ENCODE measurements at regions not wholly inside any gene's neighbourhood (a gene's known extent, or its start where the extent isn't known, plus 50 kb on each side); places are given as distances from the start of the nearest gene placed in this dataset.
"Not testable (repeated sequence)": the region's sequence is repeated elsewhere in the genome, so short reads cannot be mapped to it uniquely, and the experiment has no call there.

DNA sequence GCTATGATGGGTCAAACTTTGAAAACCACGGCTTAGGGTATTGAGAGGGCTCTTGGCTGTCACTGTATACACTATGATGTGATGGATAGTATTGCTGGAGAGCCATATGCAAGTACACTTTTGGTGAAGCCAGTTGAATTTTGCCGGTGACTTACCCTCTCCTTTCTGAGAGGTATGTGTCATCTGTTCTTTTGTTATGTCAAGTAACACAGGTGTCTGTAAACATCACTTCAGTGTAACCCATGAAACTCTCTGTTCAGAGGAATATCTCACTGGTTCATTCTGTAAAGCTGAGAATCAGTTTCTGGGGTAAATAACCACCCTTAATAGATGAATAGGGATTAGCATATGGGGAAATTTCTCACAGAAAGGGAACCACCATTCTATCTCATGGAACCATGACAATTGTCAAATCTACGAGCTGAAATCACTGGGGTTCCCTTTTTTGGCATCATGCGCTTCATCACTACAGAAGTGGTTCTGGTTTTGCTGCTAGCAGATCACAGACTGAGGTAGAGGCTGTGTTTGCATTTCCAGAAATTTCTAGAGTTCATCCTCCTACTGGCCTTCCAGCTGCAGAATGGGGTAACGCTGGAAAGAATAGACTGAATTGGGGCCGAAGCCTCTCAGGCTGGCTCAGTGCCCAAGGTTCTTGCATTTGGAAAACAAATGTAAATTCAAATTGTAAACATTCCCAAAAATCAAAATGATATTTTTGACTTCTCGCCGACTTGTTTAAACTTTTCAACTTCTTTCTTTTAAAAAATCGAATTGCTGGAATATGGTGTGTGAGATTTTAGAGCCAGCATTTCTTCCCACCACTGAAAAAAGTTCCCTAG, 83.3 kb upstream of the CREB5 start:
- DNase-seq (ENCODE audit: low spot score): no peak

- DNase-seq (ENCODE audit: low spot score): no peak
Measured at GRCh38 chr7:28329661-28330363, 82.5 kb upstream of the CREB5 start.

GRCh38 chr7:28330384-28331070, 81.8 kb upstream of the CREB5 start:
- no peak for DNase-seq (ENCODE audit: low spot score)

DNA sequence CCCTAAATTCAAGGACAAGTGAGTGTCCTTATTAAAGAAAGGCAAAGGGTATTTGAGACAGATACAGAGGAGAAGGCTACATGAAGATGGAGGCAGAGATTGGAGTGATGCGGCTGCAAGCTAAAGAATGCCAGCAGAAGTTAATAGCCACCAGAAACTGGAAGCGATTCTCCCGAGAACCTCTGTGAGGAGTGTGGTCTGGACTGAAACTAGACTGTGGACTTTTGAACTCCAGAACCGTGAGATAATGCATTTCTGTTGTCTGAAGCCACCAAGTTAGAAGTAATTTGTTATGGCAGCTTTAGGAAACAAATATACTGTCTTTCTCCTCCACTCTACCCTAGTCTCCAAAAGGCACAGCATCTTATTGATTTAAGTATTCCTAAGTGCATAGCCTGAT, 80.3 kb upstream of the CREB5 start:
- no peak for DNase-seq (ENCODE audit: low spot score)

DNA sequence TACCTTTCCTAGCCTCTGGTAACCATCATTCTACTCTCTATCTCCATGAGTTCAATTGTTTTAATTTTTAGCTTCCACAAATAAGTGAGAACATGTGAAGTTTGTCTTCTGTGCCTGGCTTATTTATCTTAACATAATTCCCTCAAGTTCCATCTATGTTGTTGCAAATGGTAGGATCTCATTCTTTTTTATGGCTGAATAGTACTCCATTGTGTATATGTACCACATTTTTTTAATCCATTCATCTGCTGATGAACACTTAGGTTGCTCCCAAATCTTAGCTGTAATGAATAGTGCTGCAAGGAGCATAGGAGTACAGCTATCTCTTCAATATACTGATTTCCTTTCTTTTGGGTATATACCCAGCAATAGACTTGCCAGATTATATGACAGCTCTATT, 78.8 kb upstream of the CREB5 start:
- not testable (repeated sequence) for DNase-seq (ENCODE audit: low spot score)

- no peak for DNase-seq (ENCODE audit: low spot score)
Measured at GRCh38 chr7:28336806-28337205, 75.5 kb upstream of the CREB5 start.

GRCh38 chr7:28338041-28338440, 74.3 kb upstream of the CREB5 start:
- DNase-seq (ENCODE audit: low spot score): no peak

DNA sequence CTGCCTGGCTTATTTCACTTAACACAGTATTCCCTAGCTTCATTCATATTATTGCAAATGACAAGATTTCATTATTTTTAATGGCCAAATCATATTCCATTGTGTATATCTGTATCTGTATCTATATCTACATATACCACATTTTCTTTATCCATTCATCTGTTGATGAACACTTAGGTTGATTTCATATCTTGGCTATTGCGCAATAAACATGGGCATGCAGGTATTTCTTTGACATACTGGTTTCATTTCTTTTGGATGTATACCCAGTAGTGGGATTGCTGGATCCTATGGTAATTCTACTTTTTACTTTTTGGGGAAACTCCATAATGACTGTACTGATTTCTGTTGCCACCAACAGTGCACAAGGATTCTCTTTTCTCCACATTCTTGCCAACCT, 68.9 kb upstream of the CREB5 start:
- DNase-seq (ENCODE audit: low spot score): no peak

DNA sequence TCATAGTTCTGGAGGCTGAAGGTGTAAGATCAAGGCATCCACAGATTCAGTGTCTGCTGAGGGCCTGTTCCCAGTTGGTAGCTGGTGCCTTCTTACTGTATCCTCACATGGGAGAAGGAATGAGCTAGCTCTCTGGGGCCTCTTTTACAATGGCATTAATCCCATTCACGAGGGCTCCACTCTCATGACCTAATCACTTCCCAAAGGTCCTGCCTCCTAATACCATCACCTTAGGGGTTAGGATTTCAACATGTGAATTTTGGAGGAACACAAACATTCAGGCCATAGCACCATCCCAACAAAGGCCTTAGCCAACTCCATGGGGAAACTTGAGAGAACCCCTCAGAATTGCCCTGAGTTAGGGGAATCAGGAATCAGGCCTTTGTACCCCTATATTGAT, 66.1 kb upstream of the CREB5 start:
- DNase-seq (ENCODE audit: low spot score): no peak

DNA sequence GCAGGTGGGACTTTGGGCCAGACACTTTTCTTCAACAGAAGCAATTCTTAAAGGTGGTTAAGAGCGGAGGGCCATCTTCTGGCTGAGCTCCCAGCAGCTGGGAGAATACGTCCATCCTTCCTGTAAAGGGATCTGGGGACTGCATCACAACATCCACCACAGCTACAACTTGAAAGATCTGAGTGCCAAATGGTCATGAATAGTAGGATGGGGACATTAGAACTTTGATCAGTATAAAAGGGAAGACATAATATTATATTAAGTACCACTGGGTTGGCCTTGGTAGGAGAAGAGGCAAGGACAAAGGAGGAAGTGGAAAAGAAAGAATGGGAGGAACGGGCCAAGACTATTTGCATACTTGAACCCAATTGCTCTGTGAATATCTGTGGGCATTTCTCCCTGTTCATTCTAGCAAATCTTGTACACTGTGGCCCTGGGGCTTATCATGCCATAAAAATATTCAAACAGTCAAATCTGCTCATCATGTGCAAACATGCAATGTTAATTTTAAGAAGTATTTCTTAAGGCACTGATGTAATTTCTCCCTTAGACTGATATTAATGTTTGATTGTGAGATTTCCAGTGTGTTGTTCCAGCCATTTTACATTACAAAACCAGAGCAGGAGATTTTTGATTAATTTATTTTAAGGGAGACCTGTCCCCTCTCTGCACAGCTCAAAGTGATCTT, 65.5 kb upstream of the CREB5 start:
- DNase-seq (ENCODE audit: low spot score): no peak

DNA sequence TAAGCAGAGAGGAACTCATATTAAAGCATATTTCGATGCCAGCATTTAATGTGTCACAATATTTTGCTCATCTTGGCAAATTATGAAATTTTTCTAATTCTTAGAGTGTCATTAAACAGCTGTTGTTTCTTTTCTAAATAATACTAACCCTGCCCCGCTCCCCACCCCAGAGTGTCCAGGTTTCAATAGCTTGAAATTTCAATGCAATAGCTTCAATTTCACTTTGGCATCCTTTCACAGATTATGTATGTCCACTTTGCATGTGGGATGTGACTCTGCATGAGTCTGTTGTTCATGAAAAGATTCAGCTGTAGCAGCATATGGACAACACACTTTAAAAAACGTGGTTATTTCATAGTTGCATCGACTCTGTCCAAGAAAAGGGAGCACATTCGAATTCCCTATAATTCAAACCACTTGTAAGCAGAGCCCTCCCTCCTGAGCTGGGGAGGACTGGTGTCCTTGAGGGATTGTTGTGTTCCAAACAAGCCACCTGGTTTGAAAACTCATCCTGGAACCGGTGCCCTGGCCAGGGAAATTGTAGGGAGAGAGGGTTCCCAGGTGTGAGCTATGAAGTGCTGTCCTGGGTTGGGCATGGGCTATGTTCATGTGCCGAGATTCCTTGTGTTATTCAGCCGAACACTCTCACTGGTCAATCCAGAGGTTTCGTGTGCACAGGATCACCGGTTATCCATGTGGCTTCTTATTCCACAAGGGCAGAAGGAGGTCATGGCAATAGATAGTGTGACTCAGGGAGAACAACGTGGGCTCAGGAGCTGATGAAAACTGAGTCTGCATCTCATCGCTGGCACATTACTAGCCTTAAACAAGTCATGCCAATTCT, 64.6 kb upstream of the CREB5 start:
- DNase-seq (ENCODE audit: low spot score): no peak

DNA sequence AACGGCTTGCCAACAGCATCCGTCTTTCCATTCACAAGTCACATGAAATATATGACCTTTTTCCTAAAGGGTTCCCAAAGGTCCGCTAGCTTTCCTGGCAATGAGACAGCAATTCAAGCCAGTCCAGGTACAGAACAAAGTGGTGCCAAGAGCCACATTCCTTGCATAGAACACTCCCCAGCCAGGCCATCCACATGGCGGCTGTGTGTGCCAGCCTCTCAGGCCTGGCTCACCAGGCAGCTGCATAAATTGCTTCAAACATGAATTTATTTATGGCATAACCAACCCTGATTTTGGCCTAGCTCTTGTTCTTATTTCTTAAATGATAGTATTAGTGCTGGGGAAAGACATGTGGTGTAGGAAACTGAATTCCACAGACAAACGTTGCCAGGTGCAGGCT, 63.7 kb upstream of the CREB5 start:
- DNase-seq (ENCODE audit: low spot score): no peak

DNA sequence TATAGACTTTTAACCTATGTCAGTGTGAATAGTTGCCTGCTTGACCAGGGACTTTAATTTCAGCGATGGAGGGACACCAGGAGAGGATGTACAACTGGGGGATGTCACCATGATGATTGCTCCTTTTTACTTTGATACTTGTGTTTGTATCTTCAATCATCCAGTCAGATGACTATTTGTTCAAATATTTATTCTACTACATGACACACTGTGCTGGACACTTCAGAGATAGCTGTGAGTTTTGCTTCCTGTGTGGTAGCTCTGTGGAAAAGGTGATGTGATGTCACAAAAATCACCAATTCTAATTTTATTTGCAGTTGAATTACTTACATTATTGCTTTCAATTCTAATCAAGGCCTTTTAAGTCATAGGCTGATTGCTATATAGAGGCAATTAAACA, 62.7 kb upstream of the CREB5 start:
- DNase-seq (ENCODE audit: low spot score): no peak

DNA sequence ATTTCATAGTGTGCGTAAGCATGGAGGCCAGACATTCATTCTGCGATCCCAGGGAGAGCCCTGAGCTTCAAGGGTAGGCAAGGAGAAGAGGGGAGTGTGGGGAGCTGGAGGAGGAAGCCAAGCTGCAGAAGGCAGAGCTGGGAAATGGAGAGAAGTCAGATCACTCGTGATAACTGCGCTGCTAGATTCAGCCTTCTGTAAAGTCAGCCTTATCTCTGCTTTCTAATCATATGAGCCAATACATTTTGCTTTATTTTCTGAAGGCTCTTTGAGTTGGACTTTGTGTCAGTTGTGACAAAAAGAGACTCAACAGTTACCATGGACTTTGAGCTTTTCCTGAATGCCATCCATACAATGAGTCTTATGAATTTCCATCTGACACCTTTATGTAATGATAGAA, 61.7 kb upstream of the CREB5 start:
- DNase-seq (ENCODE audit: low spot score): no peak

GRCh38 chr7:28351450-28351849, 60.9 kb upstream of the CREB5 start:
- no peak for DNase-seq (ENCODE audit: low spot score)

DNA sequence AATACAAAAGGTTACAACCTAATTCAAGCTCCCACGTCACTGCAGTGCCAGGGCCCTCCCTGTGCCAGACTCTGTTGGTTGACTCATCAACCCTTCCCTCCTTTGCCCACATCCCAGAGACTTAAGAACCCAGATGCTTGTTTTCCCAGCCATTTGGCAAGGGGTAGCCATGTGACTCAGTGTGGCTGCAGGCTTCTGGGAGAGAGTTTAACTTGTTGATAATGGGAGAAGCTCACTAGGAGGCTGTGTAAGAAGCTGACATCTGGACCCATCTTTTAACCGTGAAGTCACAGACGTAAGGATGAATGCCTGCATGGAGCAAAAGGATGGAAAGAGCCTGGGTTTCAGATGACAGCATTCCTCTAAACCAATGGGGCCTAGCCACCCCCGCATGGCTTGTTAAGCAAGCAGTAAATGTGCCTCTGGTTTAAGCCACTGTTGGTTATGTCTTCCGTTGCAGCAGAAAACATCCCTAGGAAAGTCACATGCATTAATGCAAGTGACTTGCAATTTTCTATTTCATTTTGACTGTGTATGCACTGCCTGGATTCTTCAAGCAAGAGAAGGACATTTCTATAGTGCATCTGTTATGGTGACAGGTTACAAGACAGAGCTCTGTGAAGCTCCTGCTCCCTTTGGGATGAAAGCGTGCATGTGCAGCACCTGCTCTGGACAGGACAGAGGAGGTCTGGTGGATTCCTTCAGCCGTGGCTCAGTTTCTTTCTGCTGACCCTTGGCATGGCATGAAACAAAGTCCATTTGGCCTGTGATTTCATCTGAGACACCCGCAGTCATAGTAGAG, 57.5 kb upstream of the CREB5 start:
- no peak for DNase-seq (ENCODE audit: low spot score)

DNA sequence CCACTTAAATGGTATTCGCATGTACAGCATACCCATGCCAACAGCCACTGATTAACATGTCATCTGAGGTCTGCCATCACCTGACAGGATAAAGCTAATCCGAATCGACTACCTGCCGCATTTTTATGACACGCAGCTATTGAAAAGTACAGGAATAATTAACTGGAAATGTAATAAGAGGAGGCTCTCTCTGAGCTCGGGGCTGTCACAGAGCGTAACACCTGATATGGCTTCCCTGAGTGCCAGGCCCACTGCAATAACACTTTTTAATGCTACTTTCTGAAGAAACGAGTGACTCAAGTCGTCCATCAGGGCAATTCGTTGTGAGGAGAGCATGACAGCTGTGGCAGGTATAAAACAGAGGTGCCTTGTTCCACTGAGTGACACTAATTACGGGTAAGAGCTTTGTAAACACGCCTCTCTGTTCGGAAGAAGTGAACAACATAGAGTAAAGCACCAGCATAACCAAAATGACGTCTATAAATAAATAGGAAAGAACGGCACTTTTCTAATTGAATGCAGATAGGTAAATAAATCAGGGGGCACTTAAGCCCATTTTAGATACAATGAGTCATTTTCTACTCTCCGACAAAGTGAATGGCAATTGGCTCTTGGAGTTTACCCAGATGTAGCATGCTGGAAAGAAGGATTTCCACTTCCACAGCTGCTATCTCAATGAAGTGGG, 56.5 kb upstream of the CREB5 start:
- DNase-seq (ENCODE audit: low spot score): no peak

GRCh38 chr7:28356619-28357018, 55.7 kb upstream of the CREB5 start:
- no peak for DNase-seq (ENCODE audit: low spot score)

DNA sequence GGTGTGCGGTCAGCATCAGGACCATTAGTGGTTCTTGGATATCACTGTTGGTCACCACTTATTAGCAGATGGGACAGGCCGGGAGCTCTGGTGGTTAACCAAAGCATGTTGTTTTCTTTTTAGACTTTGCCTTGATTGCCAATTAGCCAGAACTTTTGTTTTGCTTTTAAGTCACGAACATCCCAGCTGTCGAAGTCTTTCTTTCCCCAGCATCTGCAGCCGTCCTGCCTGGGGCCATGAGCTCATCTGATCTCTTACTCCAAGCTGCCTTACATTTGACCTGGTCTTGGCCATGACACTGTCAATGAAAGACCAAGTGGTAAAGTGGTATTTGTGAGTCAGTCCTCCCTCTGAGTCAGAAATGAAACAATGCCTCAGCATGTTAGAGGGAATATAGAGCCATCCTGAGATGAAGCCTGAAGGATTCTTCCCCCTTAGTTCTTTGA, 53.9 kb upstream of the CREB5 start:
- peak; percentile 74 for DNase-seq (ENCODE audit: low spot score)

DNA sequence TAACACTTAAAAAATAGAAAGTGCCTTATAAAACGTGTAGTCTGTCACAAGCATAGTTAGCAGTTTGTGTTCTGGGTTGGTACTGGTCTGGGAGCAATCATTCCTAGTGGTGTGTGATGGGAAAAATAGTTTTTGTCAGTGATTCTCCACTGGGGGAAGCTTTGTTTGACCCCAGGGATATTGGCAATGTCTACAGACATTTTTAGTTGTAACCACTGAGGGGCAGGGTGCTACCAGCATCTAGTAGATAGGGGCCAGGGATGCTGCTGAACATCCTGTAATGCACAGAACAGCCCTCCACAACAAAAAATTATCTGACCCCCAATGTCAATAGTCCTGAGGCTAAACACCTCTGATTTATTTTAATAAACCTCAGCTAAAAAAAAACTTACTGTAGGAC, 51.6 kb upstream of the CREB5 start:
- no peak for DNase-seq (ENCODE audit: low spot score)
